ENCODE measurements at regions not wholly inside any gene's neighbourhood (a gene's known extent, or its start where the extent isn't known, plus 50 kb on each side); places are given as distances from the start of the nearest gene placed in this dataset.
"Not testable (repeated sequence)": the region's sequence is repeated elsewhere in the genome, so short reads cannot be mapped to it uniquely, and the experiment has no call there.

GRCh38 chr9:41606961-41607547, 417.9 kb upstream of the ZNG1F start:
- DNase-seq: not testable (repeated sequence)

GRCh38 chr9:41565572-41565971, 376.5 kb upstream of the ZNG1F start:
- DNase-seq: not testable (repeated sequence)
